ENCODE measurements at regions not wholly inside any gene's neighbourhood (a gene's known extent, or its start where the extent isn't known, plus 50 kb on each side); places are given as distances from the start of the nearest gene placed in this dataset.

DNA sequence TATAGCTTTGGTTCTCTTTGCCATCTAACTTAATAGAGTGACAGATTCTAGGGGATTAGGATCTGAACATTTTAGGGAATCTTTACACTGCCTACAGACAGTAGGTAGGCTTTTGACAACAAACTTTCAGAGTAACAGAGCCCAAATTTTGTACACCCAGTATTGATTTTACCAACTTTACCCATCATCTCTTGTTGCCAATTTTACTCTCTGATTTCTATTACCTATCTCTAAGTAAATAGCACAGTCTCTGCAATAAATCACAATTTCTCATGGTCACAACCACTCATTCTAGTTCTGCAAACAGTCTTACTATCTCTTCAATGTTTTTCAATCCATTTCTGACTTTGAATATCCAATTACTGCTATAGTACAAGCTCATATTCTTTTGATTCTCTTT lies 1097.6 kb upstream of the PHF14 start:
- DNase-seq, result no peak

GRCh38 chr7:9889554-9889953 lies 1084.1 kb upstream of the PHF14 start:
- DNase-seq, result no peak

GRCh38 chr7:9890092-9890491 lies 1083.6 kb upstream of the PHF14 start:
- DNase-seq, result no peak

GRCh38 chr7:9891056-9891455 lies 1082.6 kb upstream of the PHF14 start:
- no peak for DNase-seq

DNA sequence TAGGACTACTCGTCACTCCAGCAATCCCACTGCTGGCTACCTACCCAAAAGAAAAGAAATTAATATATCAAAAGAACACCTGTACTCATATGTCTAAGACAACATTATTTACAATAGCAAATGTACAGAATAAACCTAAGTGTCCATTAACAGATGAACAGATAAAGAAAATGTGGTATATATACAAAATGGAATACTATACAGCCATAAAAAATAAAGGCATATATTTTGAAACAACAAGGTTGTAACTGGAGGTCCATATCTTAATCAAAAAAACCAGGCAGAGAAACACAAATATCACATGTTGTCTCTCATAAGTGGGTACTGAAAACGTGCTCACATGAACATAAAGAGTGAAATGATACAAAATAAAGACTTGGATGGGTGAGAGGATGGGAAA lies 1073.3 kb upstream of the PHF14 start:
- no peak for DNase-seq

DNA sequence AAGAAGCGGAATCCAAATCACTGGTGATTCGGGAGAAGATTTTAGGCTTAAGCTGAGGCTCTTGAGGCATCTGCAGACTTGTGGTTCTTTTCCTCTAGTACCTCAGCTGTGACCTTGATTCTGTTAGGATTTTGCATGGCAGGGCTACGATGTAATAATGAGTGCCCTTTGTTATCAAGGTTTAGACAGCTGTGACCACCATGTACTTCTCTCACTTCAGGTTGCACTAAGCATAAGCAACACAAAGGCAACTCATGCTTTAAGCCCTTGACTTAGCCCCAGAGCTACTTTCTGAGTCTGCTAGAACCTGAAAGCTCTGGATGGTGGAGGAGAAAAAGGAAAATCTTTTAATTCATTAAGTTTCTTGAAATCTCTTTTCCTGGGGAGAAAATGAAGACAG lies 1052.3 kb upstream of the PHF14 start:
- no peak for DNase-seq

GRCh38 chr7:9937944-9938631 lies 1035.6 kb upstream of the PHF14 start:
- no peak for DNase-seq

DNA sequence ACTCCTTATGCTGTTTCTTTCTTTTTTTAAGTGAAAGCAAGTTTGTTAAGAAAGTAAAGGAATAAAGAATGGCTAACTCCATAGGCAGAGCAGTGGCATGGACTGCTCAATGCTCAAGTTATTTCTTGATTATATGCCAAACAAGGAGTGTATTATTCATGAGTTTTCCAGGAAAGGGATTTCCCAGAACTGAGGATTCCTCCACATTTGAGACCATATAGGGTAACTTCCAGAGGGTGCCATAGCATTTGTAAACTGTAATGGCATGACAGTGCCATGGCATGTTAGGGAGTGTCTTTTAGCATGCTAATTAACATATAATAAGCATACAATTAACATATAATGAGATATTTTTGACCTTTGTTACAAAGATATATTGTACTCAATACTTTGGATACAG lies 1034.5 kb upstream of the PHF14 start:
- DNase-seq, result no peak

- no peak for DNase-seq
Measured at GRCh38 chr7:9945131-9945530, 1028.5 kb upstream of the PHF14 start.

DNA sequence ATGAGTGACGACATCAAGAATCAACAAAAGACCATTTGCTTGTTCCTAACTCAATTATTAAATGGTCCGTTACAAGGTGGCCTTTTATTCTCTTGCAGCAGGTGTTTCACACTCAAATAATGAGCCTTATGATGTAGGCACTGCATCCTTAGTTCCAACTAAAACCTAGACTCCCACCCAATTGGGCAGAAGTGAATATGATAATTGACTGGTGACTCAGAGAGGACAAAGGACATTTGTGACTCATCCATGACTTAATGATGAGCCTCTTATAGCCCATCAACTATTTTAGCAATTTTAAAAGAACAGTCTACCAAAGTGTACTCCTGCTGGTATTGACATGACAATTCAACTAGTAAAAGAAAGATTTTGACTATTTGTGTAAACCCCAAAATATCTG lies 1027.8 kb upstream of the PHF14 start:
- DNase-seq, result no peak

GRCh38 chr7:9955138-9955537 lies 1018.5 kb upstream of the PHF14 start:
- no peak for DNase-seq

GRCh38 chr7:9958486-9958885 lies 1015.2 kb upstream of the PHF14 start:
- no peak for DNase-seq

DNA sequence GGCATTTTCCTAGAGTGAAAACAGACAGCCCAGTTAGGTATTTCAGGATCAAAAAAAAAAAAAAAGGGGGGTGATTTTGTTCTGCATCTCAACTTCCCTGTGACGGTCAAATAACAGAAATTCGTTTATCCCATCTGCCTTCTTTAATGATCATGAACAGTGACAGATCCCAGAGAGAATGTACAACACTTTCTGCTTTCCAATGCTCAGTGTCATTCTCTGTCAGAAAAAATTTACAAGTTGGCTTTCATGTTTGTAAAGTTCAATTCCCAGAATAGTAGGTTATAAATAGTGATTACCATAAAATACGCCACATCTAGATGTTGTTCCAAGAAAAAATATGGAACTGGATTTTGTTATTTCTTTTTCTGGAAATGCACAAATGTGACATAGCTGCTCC lies 1013.2 kb upstream of the PHF14 start:
- no peak for DNase-seq

GRCh38 chr7:9961161-9961922 lies 1012.3 kb upstream of the PHF14 start:
- DNase-seq, result no peak

- no peak for DNase-seq
Measured at GRCh38 chr7:9962742-9963141, 1010.9 kb upstream of the PHF14 start.

DNA sequence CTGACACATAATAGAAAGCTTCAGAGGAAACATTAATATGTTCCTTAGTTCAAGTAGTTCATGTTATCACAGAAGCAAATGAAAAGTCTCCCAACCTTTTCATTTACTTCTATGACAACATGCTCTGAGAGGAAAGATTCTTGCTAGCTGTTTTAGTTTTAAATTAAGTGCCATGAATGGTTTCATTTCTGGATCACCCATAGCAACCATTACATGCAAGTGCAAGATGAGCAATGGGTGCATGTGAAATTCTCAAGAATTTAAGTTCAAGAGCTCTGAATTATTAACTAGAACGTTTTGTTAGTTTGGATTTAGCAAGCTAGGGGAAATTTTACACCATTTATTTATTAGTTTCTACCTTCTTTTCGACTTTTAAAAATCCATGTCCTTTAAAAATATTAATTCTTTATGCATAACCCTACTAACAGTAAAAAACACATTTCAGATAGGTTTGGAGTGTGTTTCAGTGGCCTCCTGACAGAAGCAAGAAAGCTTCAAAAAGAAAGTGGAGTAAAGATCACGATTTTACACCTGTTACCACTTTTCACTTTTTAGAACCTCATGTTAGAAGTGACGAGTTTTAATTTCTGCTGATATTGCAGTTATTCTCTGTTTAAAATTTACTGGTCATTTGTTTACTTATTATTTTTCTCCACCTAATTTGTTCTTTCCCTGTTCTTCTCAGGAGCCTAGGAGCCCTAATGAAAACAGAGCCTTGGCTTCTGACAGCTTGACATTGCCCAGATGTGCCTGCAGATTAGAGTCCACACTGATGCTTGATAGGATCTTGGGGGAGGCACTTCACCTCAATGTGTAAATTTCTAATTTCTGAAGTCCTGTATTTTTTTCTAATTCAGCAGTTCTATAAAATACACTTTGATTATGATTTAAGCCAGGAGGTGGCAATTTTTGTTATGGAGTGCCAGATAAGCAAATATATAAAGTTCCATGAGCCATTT lies 995.3 kb upstream of the PHF14 start:
- no peak for DNase-seq

DNA sequence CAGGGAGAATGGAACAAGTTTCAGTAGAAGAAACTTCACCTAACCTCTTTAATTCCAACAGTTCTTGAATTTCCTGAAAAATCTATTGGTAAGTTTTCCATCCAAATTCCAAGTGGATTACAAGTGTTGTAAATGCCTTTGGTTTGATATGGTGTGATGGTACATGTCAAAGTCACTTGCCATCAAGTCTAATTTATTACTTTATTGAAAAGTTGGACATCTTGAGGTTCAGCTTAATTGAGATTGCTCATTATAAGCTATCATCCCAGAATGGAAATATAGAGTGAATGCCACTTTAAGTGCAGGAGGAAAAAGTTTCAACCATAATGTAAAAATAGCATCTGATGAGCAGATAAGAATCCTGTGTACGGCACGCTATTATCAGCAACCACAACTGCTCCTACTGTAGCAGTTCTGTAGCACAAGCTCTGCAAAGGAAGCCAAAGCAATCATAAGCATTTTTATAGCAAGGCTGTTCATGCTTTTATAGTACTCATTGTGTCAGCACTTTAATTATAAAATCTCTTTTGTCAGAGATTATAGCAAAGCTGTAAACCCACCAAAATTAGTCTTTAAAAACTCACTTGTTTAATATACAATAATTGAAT lies 991.8 kb upstream of the PHF14 start:
- no peak for DNase-seq

GRCh38 chr7:9983048-9983447 lies 990.6 kb upstream of the PHF14 start:
- DNase-seq, result no peak

GRCh38 chr7:10015687-10016086 lies 958.0 kb upstream of the PHF14 start:
- no peak for DNase-seq

DNA sequence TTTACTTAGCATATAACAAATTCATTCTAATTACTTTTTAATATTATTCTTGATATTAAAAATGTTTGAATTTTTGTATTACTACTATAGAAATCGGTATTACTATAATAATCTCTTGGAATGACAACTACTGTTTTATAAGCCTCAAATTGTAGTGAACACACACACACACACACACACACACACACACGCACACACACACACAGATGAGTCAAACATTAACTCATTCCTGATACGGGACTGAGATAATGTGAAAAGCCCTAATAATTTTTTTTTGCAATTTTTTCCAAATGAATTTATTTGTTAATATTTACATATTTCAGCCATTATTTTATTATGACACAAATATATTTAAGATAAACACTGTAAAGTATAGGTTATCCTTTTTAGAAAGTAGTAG lies 951.2 kb upstream of the PHF14 start:
- no peak for DNase-seq

GRCh38 chr7:10022957-10023356 lies 950.7 kb upstream of the PHF14 start:
- DNase-seq, result no peak

- DNase-seq, result no peak
Measured at GRCh38 chr7:10034843-10035556, 938.7 kb upstream of the PHF14 start.

- DNase-seq, result no peak
Measured at GRCh38 chr7:10036693-10037092, 937.0 kb upstream of the PHF14 start.

All from GDM1 (cell line).